Adrenal gland (tissue), 9 donors: ENCODE measurements at regions not wholly inside any gene's neighbourhood (a gene's known extent, or its start where the extent isn't known, plus 50 kb on each side); places are given as distances from the start of the nearest gene placed in this dataset.

Experiments used
- DNase-seq, 7 donors: peaks; one replicate each; pipeline ENCODE4 v3.0.0-alpha.2; 2019 to 2020
- H3K27ac ChIP-seq, 5 donors: fragments of 200-600 bp; sonication (generic) in 4 of 5; 1 replicate in 3 of 5; 2 replicates in 2 of 5; pipeline versions ENCODE4 v1.5.1 to v1.8.0; 2016 to 2020; ENCODE audit warnings: mild to moderate bottlenecking in 1 of 5
- H3K27me3 ChIP-seq: fragments of 200-600 bp; 2 replicates; pipeline ENCODE4 v1.8.0; 2021
- H3K36me3 ChIP-seq, 2 donors: fragments of 200-600 bp; replicated peaks in 1 of 2; 1 replicate in 1 of 2; 2 replicates in 1 of 2; pipeline versions ENCODE4 v1.5.1 to v1.8.0; 2018 to 2022
- H3K4me1 ChIP-seq, 2 donors: fragments of 200-600 bp; replicated peaks in 1 of 2; 1 replicate in 1 of 2; 2 replicates in 1 of 2; pipeline versions ENCODE4 v1.5.1 to v1.8.0; 2018 to 2021
- H3K4me3 ChIP-seq, 4 donors: fragments of 200-600 bp; sonication (generic) in 3 of 4; one replicate each; pipeline ENCODE4 v1.5.1; 2016 to 2018
- H3K9me3 ChIP-seq, 3 donors: fragments of 200-600 bp; sonication (generic) in 1 of 3; replicated peaks in 1 of 3; 1 replicate in 2 of 3; 2 replicates in 1 of 3; pipeline versions ENCODE4 v1.5.1 to v1.8.0; 2016 to 2021
- CTCF ChIP-seq, 6 experiments: fragments of 450-650 bp in 4 of 6; fragments of 200-600 bp in 2 of 6; sonication (generic) in 1 of 6; IDR thresholded peaks; 1 replicate in 5 of 6; 2 replicates in 1 of 6; pipeline versions ENCODE4 v1.5.1 to v1.8.0; 2016 to 2021; ENCODE audit warnings: antibody characterized with exemption in 6 of 6, mild to moderate bottlenecking in 2 of 6, moderate library complexity in 1 of 6
- POLR2A ChIP-seq, 2 donors: fragments of 450-650 bp; IDR thresholded peaks; one replicate each; pipeline ENCODE4 v1.6.1; 2017; ENCODE audit warnings: antibody characterized with exemption in 2 of 2, mild to moderate bottlenecking in 2 of 2, moderate library complexity in 1 of 2
- WGBS, 4 donors: extraction: QIAGEN DNeasy Blood & Tissue Kit in 2 of 4; methylation state at CpG; one replicate each; pipeline versions ENCODE4 v1.1.5 to v1.1.7; 2013 to 2017; 5-methylcytosine and 5-hydroxymethylcytosine counted together
- intact Hi-C, 2 donors: fragments of 100-400 bp; cut with DNase I; formaldehyde crosslinking; loops; one replicate each; pipeline versions ENCODE4 v1.14.1 to v1.15.0; 2022 to 2023
- donor health status: healthy with polysubstance abuse.
- donor health status: Bipolar disorder and iron deficiency.
- donor health status: DM: yes; HTN: yes; CAD: no.
- donor health status: DM: no; HTN: no; CAD: no.
- donor health status: DM: no; HTN: no; CAD: no.

GRCh38 chr1:36605942-36606640 is 123.4 kb upstream of the CSF3R start:
- Histone ChIP-seq H3K36me3 (no peaks in the 10 kb centered on the region), H3K9me3 (no peaks in the 10 kb centered on the region), H3K27ac (no peak overlapping the region), H3K4me3 (no peak overlapping the region), H3K4me1 (no peaks in the 10 kb centered on the region), H3K27me3 (no peaks in the 10 kb centered on the region)
- WGBS, 4 donors: 63 to 69% (median 66%) methylated on average over 6 to 7 of the region's 7 CpGs
- no peak for DNase-seq
- intact Hi-C loops: no loop called here
- TF ChIP-seq POLR2A (IDR thresholded peaks at IDR 0.05) (no peak), CTCF (IDR thresholded peaks at IDR 0.05) (no peak)

GRCh38 chr1:36603461-36603860 is 120.7 kb upstream of the CSF3R start:
- H3K4me3 ChIP-seq: no peak overlapping the region
- 77 to 85% (median 80%) methylated on average over 3 of the region's 3 CpGs for WGBS, 4 donors

GRCh38 chr1:36602184-36602583 is 119.5 kb upstream of the CSF3R start:
- H3K27me3 ChIP-seq: no peaks in the 10 kb centered on the region
- H3K9me3 ChIP-seq: no peaks in the 10 kb centered on the region
- intact Hi-C loops: no loop called here
- WGBS, 4 donors: 63 to 78% (median 66%) methylated on average over 1 to 4 of the region's 4 CpGs
- TF ChIP-seq POLR2A (IDR thresholded peaks at IDR 0.05) (no peak), CTCF (IDR thresholded peaks at IDR 0.05) (no peak)
- no peaks in the 10 kb centered on the region for H3K36me3 ChIP-seq
- no peak overlapping the region for H3K27ac ChIP-seq
- no peak overlapping the region for H3K4me3 ChIP-seq
- no peaks in the 10 kb centered on the region for H3K4me1 ChIP-seq
- no peak for DNase-seq

More at GRCh38 chr1:36603461-36603860, 120.7 kb upstream of the CSF3R start:
- DNase-seq: no peak
- TF ChIP-seq POLR2A (IDR thresholded peaks at IDR 0.05) (no peak), CTCF (IDR thresholded peaks at IDR 0.05) (no peak)
- Histone ChIP-seq H3K4me1 (no peaks in the 10 kb centered on the region), H3K27ac (no peak overlapping the region), H3K9me3 (no peaks in the 10 kb centered on the region), H3K27me3 (no peaks in the 10 kb centered on the region), H3K36me3 (no peaks in the 10 kb centered on the region)
- intact Hi-C loops: no loop called here

- intact Hi-C loops: no loop called here
- Histone ChIP-seq H3K27ac (no peak overlapping the region), H3K36me3 (no peaks in the 10 kb centered on the region), H3K4me1 (no peaks in the 10 kb centered on the region), H3K9me3 (no peaks in the 10 kb centered on the region), H3K4me3 (no peak overlapping the region), H3K27me3 (no peaks in the 10 kb centered on the region)
- WGBS, 4 donors: 64 to 88% (median 76%) methylated on average over 1 of the region's 1 CpG
- no peak for TF ChIP-seq CTCF (IDR thresholded peaks at IDR 0.05)
- no peak for TF ChIP-seq POLR2A (IDR thresholded peaks at IDR 0.05)
- no peak for DNase-seq
Observed at GRCh38 chr1:36599828-36600227, 117.1 kb upstream of the CSF3R start.
